Glutamatergic neuron (in vitro differentiated cells): ENCODE measurements at regions not wholly inside any gene's neighbourhood (a gene's known extent, or its start where the extent isn't known, plus 50 kb on each side); places are given as distances from the start of the nearest gene placed in this dataset.
"Not testable (repeated sequence)": the region's sequence is repeated elsewhere in the genome, so short reads cannot be mapped to it uniquely, and the experiment has no call there.

Source experiments
- DNase-seq: peaks from one replicate; pipeline ENCODE4 v3.0.0; 2022
- H3K27ac Mint-ChIP-seq: one replicate; pipeline ENCODE4 v1.8.0; 2020; ENCODE audit warnings: mild to moderate bottlenecking, mixed read lengths, inconsistent platforms; ENCODE audit not compliant: unreplicated experiment
- H3K27me3 Mint-ChIP-seq: one replicate; pipeline ENCODE4 v1.8.0; 2020; ENCODE audit warnings: mild to moderate bottlenecking, moderate library complexity, mixed read lengths, inconsistent platforms; ENCODE audit not compliant: unreplicated experiment
- H3K36me3 Mint-ChIP-seq: one replicate; pipeline ENCODE4 v1.8.0; 2020; ENCODE audit warnings: mild to moderate bottlenecking, mixed read lengths, inconsistent platforms; ENCODE audit not compliant: unreplicated experiment
- H3K4me1 Mint-ChIP-seq: one replicate; pipeline ENCODE4 v1.8.0; 2020; ENCODE audit warnings: mild to moderate bottlenecking, low read depth, mixed read lengths, inconsistent platforms; ENCODE audit not compliant: unreplicated experiment
- H3K4me3 Mint-ChIP-seq: one replicate; pipeline ENCODE4 v1.8.0; 2020; ENCODE audit warnings: mild to moderate bottlenecking, mixed read lengths, inconsistent platforms; ENCODE audit not compliant: unreplicated experiment
- H3K9me3 Mint-ChIP-seq: one replicate; pipeline ENCODE4 v1.8.0; 2020; ENCODE audit warnings: mild to moderate bottlenecking, moderate library complexity, mixed read lengths, inconsistent platforms; ENCODE audit not compliant: unreplicated experiment
- TF ChIP-seq, protein P1 (sequence below): fragments of 200-600 bp; sonication (generic); IDR thresholded peaks from one replicate; pipeline ENCODE4 v1.5.0; 2021; ENCODE audit not compliant: partially characterized antibody, unreplicated experiment

DNA sequence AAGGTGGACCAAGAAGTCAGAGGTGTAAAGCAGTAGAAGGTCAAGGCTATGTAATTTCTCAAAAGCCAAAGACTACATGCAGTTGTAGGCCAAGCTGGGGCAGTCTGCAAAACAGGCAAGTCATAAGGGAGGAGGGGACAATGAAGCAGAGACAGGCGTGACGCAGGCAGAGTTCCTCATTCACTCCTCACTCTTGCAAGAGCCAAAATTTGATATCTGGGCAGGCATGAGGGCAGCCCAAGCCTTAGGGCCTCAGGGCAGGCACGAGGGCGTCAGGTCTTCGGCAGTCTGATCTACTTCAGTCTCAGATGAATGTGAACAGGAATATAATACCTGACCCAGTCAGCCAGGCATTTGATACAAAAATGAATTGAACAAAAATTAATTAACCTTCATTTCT, 86.4 kb upstream of the AGA start:
- no peak for DNase-seq
- Mint-ChIP-seq H3K4me1 (peaks cover 4% of the 10 kb centered on the region), H3K9me3 (peaks cover 4% of the 10 kb centered on the region), H3K36me3 (no peaks in the 10 kb centered on the region), H3K27ac (no peak overlapping the region), H3K4me3 (no peak overlapping the region), H3K27me3 (no peaks in the 10 kb centered on the region)
- TF ChIP-seq, protein P1, sequence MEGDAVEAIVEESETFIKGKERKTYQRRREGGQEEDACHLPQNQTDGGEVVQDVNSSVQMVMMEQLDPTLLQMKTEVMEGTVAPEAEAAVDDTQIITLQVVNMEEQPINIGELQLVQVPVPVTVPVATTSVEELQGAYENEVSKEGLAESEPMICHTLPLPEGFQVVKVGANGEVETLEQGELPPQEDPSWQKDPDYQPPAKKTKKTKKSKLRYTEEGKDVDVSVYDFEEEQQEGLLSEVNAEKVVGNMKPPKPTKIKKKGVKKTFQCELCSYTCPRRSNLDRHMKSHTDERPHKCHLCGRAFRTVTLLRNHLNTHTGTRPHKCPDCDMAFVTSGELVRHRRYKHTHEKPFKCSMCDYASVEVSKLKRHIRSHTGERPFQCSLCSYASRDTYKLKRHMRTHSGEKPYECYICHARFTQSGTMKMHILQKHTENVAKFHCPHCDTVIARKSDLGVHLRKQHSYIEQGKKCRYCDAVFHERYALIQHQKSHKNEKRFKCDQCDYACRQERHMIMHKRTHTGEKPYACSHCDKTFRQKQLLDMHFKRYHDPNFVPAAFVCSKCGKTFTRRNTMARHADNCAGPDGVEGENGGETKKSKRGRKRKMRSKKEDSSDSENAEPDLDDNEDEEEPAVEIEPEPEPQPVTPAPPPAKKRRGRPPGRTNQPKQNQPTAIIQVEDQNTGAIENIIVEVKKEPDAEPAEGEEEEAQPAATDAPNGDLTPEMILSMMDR = no peak

DNA sequence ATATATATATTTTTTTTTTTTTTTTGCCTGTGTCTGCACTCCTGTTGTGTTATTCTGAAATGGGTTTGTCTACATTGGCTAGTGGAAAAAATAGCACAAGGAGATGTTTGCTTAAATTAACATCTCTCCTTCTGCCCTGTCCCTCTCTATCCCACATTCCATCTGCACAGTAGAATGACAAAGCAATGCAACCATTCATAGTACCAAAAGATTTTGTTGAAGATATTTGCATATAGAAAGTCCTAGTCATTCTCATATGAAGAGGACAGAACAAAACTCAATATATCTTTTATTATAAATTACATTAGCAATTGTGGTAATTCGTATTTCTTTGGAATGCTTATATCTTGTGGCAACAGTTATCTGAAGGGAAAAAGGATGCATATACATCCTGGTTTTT, 88.3 kb upstream of the AGA start:
- Mint-ChIP-seq H3K27me3 (no peaks in the 10 kb centered on the region), H3K4me1 (peaks cover 4% of the 10 kb centered on the region), H3K4me3 (no peak overlapping the region), H3K9me3 (no peaks in the 10 kb centered on the region), H3K36me3 (peaks cover 5% of the 10 kb centered on the region), H3K27ac (no peak overlapping the region)
- DNase-seq = no peak
- TF ChIP-seq, protein P1 = no peak

DNA sequence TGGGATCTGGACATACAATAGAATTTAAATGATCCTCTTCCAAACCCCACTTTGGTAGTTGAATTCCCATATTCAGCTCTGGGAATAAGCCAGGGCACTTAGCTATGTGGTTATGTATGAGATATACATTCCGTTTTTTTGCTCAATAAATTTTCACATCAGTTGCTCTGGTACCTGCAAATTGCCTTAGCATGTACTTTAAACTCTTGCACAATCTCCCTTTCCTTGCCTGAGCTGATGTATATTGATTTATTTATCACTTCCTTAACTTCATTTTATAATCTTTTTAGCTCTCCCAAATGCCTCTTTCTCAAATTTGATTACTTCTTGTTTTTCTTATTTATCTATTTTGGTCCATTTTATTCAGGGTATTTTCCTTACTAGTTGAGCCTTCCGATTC, 90.1 kb upstream of the AGA start:
- Mint-ChIP-seq H3K27ac (no peak overlapping the region), H3K36me3 (peaks cover 5% of the 10 kb centered on the region), H3K9me3 (peaks cover 2% of the 10 kb centered on the region), H3K4me1 (peaks cover 4% of the 10 kb centered on the region), H3K27me3 (no peaks in the 10 kb centered on the region), H3K4me3 (no peak overlapping the region)
- TF ChIP-seq, protein P1 = no peak
- no peak for DNase-seq

GRCh38 chr4:177534841-177535240, 92.6 kb upstream of the AGA start:
- H3K4me1 Mint-ChIP-seq, H3K9me3 Mint-ChIP-seq, H3K36me3 Mint-ChIP-seq, H3K27ac Mint-ChIP-seq, H3K4me3 Mint-ChIP-seq, H3K27me3 Mint-ChIP-seq, DNase-seq: not testable (repeated sequence)

GRCh38 chr4:177546745-177547144, 104.5 kb upstream of the AGA start:
- no peak for DNase-seq
- H3K36me3 Mint-ChIP-seq = peaks cover 4% of the 10 kb centered on the region
- no peak overlapping the region for H3K4me3 Mint-ChIP-seq
- no peak overlapping the region for H3K27ac Mint-ChIP-seq
- H3K9me3 Mint-ChIP-seq = no peaks in the 10 kb centered on the region
- no peaks in the 10 kb centered on the region for H3K4me1 Mint-ChIP-seq
- H3K27me3 Mint-ChIP-seq = no peaks in the 10 kb centered on the region
- TF ChIP-seq, protein P1 = no peak

DNA sequence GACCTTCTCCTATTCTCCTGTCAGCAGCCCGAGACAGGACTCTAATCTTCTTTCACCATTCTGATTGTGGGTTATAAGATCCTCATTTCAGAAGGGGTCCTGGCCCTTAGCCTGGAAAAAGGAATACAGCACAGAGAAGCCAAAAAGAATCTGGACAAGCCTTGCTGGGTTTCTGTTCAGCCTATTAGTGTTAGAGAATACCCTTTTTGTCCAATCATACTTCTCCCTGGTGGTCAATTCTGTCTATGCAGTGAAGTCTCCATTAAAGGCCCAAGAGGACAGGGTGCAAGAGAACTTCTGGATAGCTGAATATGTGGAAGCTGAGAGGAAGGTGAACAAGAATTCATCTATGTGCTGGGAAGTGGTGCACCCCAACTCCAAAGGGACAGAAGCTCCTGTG, 105.7 kb upstream of the AGA start:
- no peak overlapping the region for H3K27ac Mint-ChIP-seq
- TF ChIP-seq, protein P1 = no peak
- H3K4me3 Mint-ChIP-seq = no peak overlapping the region
- no peaks in the 10 kb centered on the region for H3K9me3 Mint-ChIP-seq
- no peak for DNase-seq
- H3K36me3 Mint-ChIP-seq = peaks cover 4% of the 10 kb centered on the region
- H3K27me3 Mint-ChIP-seq = no peaks in the 10 kb centered on the region
- no peaks in the 10 kb centered on the region for H3K4me1 Mint-ChIP-seq
